B cell (primary cell): ENCODE measurements at regions not wholly inside any gene's neighbourhood (a gene's known extent, or its start where the extent isn't known, plus 50 kb on each side); places are given as distances from the start of the nearest gene placed in this dataset.
"Not testable (repeated sequence)": the region's sequence is repeated elsewhere in the genome, so short reads cannot be mapped to it uniquely, and the experiment has no call there.

Experiments
- EZH2 ChIP-seq: IDR thresholded peaks from 2 replicates; pipeline ENCODE4 v1.6.1; 2012; ENCODE audit warnings: borderline replicate concordance, low read depth, mild to moderate bottlenecking, moderate library complexity, low read length; ENCODE audit not compliant: insufficient read depth, poor library complexity, severe bottlenecking
- TF ChIP-seq, protein P1 (sequence below): fragments of 200-600 bp; IDR thresholded peaks from one replicate; pipeline ENCODE4 v1.8.0; 2022; ENCODE audit warnings: antibody characterized with exemption, mild to moderate bottlenecking

GRCh38 chr5:158034586-158034985 lies 175.6 kb upstream of the CLINT1 start:
- TF ChIP-seq, protein P1, sequence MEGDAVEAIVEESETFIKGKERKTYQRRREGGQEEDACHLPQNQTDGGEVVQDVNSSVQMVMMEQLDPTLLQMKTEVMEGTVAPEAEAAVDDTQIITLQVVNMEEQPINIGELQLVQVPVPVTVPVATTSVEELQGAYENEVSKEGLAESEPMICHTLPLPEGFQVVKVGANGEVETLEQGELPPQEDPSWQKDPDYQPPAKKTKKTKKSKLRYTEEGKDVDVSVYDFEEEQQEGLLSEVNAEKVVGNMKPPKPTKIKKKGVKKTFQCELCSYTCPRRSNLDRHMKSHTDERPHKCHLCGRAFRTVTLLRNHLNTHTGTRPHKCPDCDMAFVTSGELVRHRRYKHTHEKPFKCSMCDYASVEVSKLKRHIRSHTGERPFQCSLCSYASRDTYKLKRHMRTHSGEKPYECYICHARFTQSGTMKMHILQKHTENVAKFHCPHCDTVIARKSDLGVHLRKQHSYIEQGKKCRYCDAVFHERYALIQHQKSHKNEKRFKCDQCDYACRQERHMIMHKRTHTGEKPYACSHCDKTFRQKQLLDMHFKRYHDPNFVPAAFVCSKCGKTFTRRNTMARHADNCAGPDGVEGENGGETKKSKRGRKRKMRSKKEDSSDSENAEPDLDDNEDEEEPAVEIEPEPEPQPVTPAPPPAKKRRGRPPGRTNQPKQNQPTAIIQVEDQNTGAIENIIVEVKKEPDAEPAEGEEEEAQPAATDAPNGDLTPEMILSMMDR: not testable (repeated sequence)
- TF ChIP-seq EZH2: not testable (repeated sequence)
